ENCODE measurements at regions not wholly inside any gene's neighbourhood (a gene's known extent, or its start where the extent isn't known, plus 50 kb on each side); places are given as distances from the start of the nearest gene placed in this dataset.

DNA sequence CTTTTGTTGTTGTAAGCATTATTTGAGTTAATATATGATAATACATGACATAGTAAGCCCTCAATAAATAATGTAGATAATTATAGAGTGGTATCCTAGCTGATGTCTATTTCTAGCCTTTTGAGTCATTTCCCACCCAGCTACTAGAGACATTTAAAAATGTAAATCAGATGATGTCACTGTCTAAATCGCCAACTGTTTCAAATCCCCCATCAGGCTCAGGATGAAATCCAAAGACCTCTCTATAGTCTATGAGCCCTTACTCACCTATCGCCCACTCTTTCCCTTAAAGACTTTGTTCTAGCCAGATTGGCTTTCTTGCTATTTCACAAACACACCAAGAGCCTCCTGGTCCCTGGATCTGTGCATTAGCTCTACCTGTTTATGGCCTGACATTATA is 135.4 kb upstream of the PLET1 start:
- TF ChIP-seq JUND (IDR thresholded peaks at IDR 0.05) (no peak), SP1 (IDR thresholded peaks at IDR 0.05) (no peak), NR2F2 (IDR thresholded peaks at IDR 0.05) (no peak), RAD21 (IDR thresholded peaks at IDR 0.05) (no peak), RXRA (IDR thresholded peaks at IDR 0.05) (no peak), TAF1 (conservative IDR thresholded peaks at IDR 0.05) (no peak), GABPA (IDR thresholded peaks at IDR 0.05 in 1 of 2, conservative IDR thresholded peaks at IDR 0.05 in 1 of 2) (no peak), HNF4A (conservative IDR thresholded peaks at IDR 0.05) (no peak), YY1 (IDR thresholded peaks at IDR 0.05) (no peak)
- TF ChIP-seq, protein P1, sequence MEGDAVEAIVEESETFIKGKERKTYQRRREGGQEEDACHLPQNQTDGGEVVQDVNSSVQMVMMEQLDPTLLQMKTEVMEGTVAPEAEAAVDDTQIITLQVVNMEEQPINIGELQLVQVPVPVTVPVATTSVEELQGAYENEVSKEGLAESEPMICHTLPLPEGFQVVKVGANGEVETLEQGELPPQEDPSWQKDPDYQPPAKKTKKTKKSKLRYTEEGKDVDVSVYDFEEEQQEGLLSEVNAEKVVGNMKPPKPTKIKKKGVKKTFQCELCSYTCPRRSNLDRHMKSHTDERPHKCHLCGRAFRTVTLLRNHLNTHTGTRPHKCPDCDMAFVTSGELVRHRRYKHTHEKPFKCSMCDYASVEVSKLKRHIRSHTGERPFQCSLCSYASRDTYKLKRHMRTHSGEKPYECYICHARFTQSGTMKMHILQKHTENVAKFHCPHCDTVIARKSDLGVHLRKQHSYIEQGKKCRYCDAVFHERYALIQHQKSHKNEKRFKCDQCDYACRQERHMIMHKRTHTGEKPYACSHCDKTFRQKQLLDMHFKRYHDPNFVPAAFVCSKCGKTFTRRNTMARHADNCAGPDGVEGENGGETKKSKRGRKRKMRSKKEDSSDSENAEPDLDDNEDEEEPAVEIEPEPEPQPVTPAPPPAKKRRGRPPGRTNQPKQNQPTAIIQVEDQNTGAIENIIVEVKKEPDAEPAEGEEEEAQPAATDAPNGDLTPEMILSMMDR (IDR thresholded peaks at IDR 0.05; ENCODE audit: low read depth, low read length, missing input control), result no peak
- TF ChIP-seq, protein P2, sequence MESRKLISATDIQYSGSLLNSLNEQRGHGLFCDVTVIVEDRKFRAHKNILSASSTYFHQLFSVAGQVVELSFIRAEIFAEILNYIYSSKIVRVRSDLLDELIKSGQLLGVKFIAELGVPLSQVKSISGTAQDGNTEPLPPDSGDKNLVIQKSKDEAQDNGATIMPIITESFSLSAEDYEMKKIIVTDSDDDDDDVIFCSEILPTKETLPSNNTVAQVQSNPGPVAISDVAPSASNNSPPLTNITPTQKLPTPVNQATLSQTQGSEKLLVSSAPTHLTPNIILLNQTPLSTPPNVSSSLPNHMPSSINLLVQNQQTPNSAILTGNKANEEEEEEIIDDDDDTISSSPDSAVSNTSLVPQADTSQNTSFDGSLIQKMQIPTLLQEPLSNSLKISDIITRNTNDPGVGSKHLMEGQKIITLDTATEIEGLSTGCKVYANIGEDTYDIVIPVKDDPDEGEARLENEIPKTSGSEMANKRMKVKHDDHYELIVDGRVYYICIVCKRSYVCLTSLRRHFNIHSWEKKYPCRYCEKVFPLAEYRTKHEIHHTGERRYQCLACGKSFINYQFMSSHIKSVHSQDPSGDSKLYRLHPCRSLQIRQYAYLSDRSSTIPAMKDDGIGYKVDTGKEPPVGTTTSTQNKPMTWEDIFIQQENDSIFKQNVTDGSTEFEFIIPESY (IDR thresholded peaks at IDR 0.05), result no peak
- TF ChIP-seq, protein P3, sequence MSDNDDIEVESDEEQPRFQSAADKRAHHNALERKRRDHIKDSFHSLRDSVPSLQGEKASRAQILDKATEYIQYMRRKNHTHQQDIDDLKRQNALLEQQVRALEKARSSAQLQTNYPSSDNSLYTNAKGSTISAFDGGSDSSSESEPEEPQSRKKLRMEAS (IDR thresholded peaks at IDR 0.05), result no peak
- TF ChIP-seq, protein P4, sequence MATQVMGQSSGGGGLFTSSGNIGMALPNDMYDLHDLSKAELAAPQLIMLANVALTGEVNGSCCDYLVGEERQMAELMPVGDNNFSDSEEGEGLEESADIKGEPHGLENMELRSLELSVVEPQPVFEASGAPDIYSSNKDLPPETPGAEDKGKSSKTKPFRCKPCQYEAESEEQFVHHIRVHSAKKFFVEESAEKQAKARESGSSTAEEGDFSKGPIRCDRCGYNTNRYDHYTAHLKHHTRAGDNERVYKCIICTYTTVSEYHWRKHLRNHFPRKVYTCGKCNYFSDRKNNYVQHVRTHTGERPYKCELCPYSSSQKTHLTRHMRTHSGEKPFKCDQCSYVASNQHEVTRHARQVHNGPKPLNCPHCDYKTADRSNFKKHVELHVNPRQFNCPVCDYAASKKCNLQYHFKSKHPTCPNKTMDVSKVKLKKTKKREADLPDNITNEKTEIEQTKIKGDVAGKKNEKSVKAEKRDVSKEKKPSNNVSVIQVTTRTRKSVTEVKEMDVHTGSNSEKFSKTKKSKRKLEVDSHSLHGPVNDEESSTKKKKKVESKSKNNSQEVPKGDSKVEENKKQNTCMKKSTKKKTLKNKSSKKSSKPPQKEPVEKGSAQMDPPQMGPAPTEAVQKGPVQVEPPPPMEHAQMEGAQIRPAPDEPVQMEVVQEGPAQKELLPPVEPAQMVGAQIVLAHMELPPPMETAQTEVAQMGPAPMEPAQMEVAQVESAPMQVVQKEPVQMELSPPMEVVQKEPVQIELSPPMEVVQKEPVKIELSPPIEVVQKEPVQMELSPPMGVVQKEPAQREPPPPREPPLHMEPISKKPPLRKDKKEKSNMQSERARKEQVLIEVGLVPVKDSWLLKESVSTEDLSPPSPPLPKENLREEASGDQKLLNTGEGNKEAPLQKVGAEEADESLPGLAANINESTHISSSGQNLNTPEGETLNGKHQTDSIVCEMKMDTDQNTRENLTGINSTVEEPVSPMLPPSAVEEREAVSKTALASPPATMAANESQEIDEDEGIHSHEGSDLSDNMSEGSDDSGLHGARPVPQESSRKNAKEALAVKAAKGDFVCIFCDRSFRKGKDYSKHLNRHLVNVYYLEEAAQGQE (IDR thresholded peaks at IDR 0.05), result no peak

Data from liver (tissue), 3 donors.